GM12865 (cell line): ENCODE measurements at regions not wholly inside any gene's neighbourhood (a gene's known extent, or its start where the extent isn't known, plus 50 kb on each side); places are given as distances from the start of the nearest gene placed in this dataset.

Experiments
- DNase-seq: peaks from one replicate; pipeline ENCODE4 v3.0.0; 2010; ENCODE audit warnings: low read depth
- H3K4me3 ChIP-seq: 2 replicates; pipeline ENCODE4 v1.5.1; 2011; ENCODE audit warnings: mild to moderate bottlenecking, low read depth, low read length, control low read depth
- TF ChIP-seq, protein P1 (sequence below): IDR thresholded peaks from 2 replicates; pipeline ENCODE4 v1.5.1; 2011; ENCODE audit warnings: low read length, control low read depth, low read depth, inconsistent platforms; ENCODE audit not compliant: insufficient read depth; ENCODE audit errors: missing control alignments

- DNase-seq = no peak
- TF ChIP-seq, protein P1, sequence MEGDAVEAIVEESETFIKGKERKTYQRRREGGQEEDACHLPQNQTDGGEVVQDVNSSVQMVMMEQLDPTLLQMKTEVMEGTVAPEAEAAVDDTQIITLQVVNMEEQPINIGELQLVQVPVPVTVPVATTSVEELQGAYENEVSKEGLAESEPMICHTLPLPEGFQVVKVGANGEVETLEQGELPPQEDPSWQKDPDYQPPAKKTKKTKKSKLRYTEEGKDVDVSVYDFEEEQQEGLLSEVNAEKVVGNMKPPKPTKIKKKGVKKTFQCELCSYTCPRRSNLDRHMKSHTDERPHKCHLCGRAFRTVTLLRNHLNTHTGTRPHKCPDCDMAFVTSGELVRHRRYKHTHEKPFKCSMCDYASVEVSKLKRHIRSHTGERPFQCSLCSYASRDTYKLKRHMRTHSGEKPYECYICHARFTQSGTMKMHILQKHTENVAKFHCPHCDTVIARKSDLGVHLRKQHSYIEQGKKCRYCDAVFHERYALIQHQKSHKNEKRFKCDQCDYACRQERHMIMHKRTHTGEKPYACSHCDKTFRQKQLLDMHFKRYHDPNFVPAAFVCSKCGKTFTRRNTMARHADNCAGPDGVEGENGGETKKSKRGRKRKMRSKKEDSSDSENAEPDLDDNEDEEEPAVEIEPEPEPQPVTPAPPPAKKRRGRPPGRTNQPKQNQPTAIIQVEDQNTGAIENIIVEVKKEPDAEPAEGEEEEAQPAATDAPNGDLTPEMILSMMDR = no peak
- no peak overlapping the region for H3K4me3 ChIP-seq
Measured at GRCh38 chrX:117808426-117808825, 308.2 kb downstream of the KLHL13 start.

GRCh38 chrX:117803463-117803862, 313.1 kb downstream of the KLHL13 start:
- TF ChIP-seq, protein P1 = no peak
- no peak overlapping the region for H3K4me3 ChIP-seq

GRCh38 chrX:117788339-117788738, 328.3 kb downstream of the KLHL13 start:
- no peak for DNase-seq
- no peak overlapping the region for H3K4me3 ChIP-seq
- TF ChIP-seq, protein P1 = no peak

More at GRCh38 chrX:117803463-117803862, 313.1 kb downstream of the KLHL13 start:
- no peak for DNase-seq

- no peak overlapping the region for H3K4me3 ChIP-seq
- TF ChIP-seq, protein P1 = no peak
- no peak for DNase-seq
Measured at GRCh38 chrX:117771384-117771783, 345.2 kb downstream of the KLHL13 start.

GRCh38 chrX:117768861-117769604, 347.6 kb downstream of the KLHL13 start:
- TF ChIP-seq, protein P1 = no peak

DNA sequence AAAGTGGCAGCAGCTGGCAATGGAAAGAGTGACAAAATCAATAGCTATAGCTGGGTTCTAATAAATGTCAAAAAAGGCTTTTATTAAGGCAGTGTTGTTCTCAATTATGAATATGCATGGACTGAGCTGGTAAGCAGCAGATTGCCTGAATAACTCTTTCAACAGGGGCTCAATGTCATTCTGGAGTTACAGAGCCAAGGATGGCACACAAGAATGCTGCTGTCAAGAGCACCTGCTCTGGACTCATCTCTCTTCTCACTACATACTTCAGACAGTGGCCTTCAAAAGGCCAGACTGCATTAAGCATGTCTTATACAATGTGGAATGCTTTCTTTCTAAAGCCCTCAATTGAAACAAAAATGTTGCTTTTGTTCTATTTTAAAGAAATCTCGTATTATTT, 351.4 kb downstream of the KLHL13 start:
- H3K4me3 ChIP-seq = no peak overlapping the region
- DNase-seq = no peak
- TF ChIP-seq, protein P1 = no peak

More at GRCh38 chrX:117768861-117769604, 347.6 kb downstream of the KLHL13 start:
- no peak overlapping the region for H3K4me3 ChIP-seq
- DNase-seq = no peak

- no peak overlapping the region for H3K4me3 ChIP-seq
- DNase-seq = peak; percentile 46
- TF ChIP-seq, protein P1 = no peak
Measured at GRCh38 chrX:117752745-117753144, 363.9 kb downstream of the KLHL13 start.
